Endothelial cell of umbilical vein (primary cell): ENCODE measurements at regions not wholly inside any gene's neighbourhood (a gene's known extent, or its start where the extent isn't known, plus 50 kb on each side); places are given as distances from the start of the nearest gene placed in this dataset.

Experiments
- EZH2 ChIP-seq: IDR thresholded peaks from 2 replicates; pipeline ENCODE4 v1.6.1; 2012; ENCODE audit warnings: borderline replicate concordance, low read depth, mild to moderate bottlenecking, moderate library complexity, low read length, inconsistent platforms; ENCODE audit not compliant: severe bottlenecking
- JUN ChIP-seq: IDR thresholded peaks from 2 replicates; pipeline ENCODE4 v1.6.1; 2011; ENCODE audit warnings: borderline replicate concordance, low read depth; ENCODE audit not compliant: insufficient read length, insufficient read depth
- POLR2A ChIP-seq: IDR thresholded peaks from 2 replicates; pipeline ENCODE4 v1.6.1; 2012; ENCODE audit warnings: low read depth, mild to moderate bottlenecking, control low read depth, low read length
- TF ChIP-seq, protein P1 (sequence below), 2 donors: IDR thresholded peaks; 1 replicate in 1 of 2; 2 replicates in 1 of 2; pipeline ENCODE4 v1.5.1; 2011; ENCODE audit warnings: low read length in 2 of 2, mild to moderate bottlenecking in 2 of 2, moderate library complexity in 2 of 2, control low read depth in 1 of 2, inconsistent platforms in 1 of 2, low read depth in 1 of 2; ENCODE audit not compliant: insufficient read depth in 1 of 2; ENCODE audit errors: extremely low read depth in 1 of 2

DNA sequence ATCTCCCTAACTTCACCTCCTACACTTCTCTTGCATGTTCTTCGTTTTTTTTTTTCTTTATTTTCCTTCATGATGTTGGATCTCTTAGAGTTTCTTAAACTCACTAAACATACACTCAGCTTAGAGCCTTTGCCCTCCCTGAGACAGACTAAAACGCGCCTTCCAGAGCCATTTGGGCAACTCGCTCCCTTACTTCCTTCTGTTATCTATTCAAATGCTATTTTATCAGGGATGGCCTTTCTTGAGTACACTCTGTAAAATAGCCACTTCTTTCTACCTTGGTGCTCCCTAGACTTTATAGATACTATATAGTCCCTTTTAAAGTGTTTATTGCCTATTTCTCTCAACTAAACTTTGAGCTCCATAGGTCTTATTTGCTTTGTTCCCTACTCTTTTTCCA, 598.2 kb upstream of the NECTIN3 start:
- TF ChIP-seq, protein P1, sequence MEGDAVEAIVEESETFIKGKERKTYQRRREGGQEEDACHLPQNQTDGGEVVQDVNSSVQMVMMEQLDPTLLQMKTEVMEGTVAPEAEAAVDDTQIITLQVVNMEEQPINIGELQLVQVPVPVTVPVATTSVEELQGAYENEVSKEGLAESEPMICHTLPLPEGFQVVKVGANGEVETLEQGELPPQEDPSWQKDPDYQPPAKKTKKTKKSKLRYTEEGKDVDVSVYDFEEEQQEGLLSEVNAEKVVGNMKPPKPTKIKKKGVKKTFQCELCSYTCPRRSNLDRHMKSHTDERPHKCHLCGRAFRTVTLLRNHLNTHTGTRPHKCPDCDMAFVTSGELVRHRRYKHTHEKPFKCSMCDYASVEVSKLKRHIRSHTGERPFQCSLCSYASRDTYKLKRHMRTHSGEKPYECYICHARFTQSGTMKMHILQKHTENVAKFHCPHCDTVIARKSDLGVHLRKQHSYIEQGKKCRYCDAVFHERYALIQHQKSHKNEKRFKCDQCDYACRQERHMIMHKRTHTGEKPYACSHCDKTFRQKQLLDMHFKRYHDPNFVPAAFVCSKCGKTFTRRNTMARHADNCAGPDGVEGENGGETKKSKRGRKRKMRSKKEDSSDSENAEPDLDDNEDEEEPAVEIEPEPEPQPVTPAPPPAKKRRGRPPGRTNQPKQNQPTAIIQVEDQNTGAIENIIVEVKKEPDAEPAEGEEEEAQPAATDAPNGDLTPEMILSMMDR (IDR thresholded peaks at IDR 0.05; ENCODE audit: extremely low read depth in 1 of 2, insufficient read depth in 1 of 2, low read depth in 1 of 2, low read length in 2 of 2): no peak
- TF ChIP-seq JUN (no peak), POLR2A (no peak), EZH2 (no peak)
